Erythroblast (primary cell): ENCODE measurements at regions not wholly inside any gene's neighbourhood (a gene's known extent, or its start where the extent isn't known, plus 50 kb on each side); places are given as distances from the start of the nearest gene placed in this dataset.

Experiments used
- DNase-seq, 2 experiments: peaks; one replicate each; lab custom pipeline; 2025; lab: John Stamatoyannopoulos, UW
- GATA1 ChIP-seq: IDR thresholded peaks from 2 replicates; pipeline ENCODE4 v1.6.1; 2011; ENCODE audit warnings: low read depth, mild to moderate bottlenecking, control low read depth, low read length, moderate library complexity
- POLR2A ChIP-seq: IDR thresholded peaks from 2 replicates; pipeline ENCODE4 v1.6.1; 2011; ENCODE audit warnings: mild to moderate bottlenecking, low read length

DNA sequence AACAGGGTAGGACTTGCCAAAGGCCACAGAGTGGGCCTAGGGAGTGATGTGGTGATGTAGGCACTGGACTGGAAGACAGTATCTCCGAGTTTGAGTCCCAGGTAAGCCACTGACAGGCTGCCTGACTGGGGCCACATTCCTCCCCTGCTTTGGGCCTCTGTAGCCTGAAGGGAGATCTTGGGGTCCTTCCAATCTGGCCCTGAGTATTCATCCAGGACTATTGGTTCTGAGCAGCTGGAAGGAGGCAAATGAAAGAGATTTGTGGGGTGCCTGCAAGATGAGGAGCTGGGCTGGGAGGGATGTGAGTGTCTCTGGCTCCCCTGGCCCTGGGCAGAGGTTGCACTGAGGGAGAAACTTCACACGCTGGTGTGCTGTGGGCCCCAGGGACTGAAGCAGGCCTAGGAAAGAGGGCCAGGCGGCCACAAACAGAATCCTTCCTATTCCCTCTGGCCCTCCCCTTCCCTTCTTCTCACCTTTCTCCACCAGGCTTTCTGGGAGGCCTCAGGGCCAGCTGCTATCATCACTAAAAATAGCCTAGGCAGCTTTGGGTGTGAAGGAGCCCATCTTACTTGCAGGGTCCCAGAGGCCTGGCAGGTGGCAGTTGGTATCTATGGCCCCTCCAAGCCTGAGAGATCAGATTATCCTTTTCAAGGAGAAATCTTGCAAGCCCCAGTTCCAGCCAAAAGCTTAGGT lies 70.1 kb downstream of the PJA1 start:
- TF ChIP-seq GATA1 (no peak), POLR2A (no peak)
- no peak for DNase-seq

DNA sequence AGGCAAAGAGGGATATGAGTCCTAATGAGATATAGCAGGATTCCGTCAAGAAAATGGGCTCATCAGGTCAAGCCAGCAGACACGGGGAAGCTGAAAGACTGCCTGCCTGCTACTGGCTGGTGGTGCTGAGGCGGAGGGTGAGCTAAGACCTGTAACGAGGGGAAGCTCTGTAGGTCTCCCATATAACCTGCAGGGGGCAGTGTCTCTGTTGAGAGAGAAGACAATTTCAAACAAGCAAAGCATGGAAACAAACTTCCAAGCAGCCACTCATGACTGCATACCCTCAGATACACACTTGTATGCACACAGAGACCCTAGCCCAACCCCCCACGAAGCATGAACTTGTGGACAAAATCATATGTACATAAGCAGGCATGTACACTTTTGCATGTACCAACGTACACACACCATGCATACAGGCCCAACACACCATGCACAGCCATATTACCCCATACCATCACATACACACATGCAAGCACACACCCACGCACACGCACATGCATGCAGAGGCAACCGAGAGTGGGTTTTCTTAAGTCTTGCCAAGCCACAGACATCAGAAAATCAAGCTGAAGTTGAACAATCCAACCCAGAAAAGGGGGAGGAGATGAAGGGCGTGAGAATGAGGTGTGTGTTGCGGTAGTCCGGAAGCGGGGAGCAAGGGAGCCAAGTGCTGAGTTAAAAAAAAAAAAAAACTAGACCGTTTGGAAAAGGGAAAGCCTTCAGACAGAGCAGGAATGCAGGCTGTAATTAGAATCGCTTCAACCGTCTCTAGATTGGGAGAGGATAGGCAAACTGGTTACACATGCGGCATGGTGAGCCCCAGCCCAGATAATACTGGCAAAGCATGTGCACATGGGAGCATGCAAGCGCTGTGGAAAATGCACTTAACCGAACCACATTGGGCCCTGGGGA lies 71.0 kb downstream of the PJA1 start:
- TF ChIP-seq GATA1 (no peak), POLR2A (no peak)
- peak; percentile 47 to 59 for DNase-seq

DNA sequence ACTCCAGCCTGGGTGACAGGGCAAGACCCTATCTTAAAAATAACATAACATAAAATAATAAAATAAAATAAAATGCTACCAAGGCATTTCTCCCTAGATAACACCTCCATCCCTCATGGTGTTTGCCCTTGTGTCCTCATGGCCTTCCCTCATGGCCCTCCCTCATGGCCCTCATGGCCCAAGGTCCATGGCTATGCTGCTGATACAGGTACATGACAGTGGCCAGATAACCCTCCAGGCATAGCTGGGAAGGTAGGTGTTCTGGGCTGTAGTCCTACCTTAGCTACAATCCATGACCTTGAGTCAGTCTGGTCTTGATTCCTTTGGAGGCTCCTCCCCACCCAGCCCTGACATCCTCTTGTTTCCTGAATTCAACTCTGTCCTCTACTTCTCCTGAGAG lies 75.2 kb downstream of the PJA1 start:
- TF ChIP-seq GATA1 (no peak), POLR2A (no peak)
- DNase-seq, result no peak

DNA sequence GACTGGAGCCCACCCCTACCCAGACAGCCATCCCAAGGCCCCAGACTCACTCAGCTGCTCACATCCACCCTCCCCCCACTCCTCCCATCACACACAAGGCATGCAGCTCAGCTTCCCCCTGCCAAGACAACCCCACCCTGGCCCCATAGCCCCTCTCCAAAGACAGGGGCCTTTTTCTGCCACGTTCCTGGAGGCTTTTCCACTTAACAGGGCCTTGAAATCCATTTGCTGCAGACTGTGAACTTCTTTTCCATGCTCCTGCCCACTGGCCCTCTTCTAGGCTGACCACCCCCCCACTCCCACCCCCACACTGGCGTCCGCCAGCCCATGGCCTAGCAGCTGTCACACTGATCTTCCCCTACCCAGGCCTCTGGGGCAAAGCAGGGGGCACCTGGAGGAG lies 76.0 kb downstream of the PJA1 start:
- no peak for DNase-seq
- TF ChIP-seq POLR2A, result no peak
- TF ChIP-seq GATA1, result no peak

DNA sequence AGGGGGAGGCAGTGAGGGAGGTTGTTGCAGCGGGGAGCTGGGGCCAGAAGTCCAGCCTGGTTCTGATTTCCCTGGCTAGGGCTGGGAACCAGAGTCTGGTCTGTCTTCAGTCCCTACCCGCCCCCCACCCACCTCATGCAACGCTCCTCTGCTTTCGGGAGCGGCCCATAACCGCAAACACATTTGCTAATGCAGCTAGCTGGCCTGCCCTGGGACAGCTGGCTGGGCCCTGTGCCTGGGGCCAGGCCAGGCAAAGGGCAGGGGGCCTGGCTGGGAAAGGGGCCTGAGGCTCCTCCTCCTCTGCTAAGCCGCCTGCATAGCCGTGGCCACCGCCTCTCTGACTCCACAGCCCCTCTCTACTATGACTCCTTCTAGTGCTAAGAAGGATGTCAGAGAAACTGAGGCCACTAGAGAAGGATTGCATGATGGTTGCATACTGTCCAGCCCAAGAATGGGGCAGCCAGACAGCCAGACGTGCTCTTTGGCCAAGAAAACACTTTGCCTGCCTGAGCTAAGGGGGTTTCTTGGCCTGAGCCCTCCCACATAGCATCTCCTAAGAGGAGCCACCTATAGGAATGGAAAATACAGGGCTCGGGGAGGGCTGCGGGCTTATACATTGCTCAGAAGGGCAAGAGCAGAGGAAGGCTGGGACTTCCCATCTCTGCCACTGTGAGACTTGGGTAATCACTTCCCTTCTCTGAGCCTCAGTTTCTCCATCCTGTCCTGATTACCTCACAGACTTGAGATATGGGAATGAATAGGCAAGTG lies 76.9 kb downstream of the PJA1 start:
- DNase-seq, result no peak
- TF ChIP-seq GATA1, result no peak
- no peak for TF ChIP-seq POLR2A

DNA sequence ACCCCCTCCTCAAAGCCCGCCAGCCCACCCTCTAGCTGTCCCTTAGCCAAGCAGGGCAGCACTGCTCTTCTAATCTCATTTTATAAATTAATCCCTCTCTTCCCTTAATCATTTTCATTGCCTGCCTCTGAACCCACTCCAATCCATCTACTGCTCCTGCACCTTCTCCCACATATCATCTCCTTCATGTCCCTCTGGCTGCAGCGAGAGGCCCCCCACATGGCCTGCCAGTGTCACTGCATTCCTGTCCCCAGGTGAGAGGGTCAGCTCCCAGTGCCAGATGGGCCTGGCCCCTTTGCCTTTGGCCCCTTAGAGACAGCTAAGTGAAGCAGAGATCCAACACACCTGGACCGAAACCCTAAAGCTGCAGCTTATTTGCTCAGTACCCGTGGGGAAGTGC lies 79.4 kb downstream of the PJA1 start:
- TF ChIP-seq POLR2A (no peak), GATA1 (no peak)
- DNase-seq, result no peak

DNA sequence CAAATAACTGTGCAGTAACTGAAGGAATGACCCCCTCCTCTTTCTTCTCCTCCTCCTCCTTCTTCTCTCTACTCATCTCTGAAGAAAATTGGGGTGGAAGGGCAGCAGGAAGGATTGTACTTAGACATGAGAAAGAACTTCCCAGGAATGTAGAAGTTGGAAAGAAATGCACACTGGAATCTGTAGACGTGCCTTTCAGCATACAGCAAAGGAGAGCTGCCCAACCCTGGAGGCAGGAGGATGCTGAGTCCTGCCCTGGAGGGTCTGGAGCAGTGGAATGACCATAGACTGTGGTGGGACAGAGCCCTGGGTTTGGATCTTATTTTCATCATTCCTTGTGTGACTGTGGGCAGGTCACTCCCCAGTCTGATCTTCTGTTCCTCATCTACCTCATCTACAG lies 80.1 kb downstream of the PJA1 start:
- TF ChIP-seq POLR2A, result no peak
- TF ChIP-seq GATA1, result no peak
- DNase-seq, result no peak

DNA sequence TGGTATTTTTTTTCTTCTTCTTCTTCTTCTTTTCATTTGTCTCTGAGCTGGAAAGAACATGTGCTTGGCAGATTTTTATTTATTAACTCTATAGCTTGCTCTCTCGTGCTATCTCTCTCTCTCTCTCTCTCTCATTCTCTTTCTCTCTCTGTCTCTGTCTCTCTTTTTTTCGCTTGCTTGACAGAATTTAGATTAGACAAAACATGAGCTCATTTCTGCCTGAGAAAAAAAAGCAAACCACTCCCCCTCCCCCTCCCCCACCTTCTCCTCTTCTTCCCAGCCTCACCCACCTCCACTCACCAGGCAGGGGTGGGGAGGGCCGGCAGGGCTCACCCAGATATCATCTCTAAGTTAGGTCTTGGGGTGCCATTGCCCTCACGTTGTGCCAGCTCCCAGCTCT lies 81.5 kb downstream of the PJA1 start:
- no peak for TF ChIP-seq POLR2A
- no peak for TF ChIP-seq GATA1
- DNase-seq, result no peak

DNA sequence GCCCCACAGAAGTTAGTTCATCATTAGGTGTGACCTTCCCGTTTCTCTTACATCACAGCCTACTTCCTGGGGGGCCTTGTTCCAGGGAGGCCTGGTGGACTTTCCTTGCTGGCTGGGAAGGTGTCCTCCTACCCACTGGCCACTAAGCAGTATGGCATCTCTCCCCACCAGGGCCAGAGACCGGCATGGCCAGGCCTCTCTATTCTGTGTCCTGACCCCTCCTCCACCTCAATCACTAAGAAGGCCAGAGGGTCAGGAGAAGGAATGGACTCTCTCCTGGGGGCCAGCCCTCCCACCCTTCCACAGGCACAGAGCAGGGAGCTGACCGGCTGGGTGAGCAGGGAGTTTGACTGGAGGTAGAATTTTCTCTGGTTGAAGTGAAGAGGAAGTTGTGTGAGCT lies 81.9 kb downstream of the PJA1 start:
- TF ChIP-seq POLR2A, result no peak
- TF ChIP-seq GATA1, result no peak
- DNase-seq, result no peak

DNA sequence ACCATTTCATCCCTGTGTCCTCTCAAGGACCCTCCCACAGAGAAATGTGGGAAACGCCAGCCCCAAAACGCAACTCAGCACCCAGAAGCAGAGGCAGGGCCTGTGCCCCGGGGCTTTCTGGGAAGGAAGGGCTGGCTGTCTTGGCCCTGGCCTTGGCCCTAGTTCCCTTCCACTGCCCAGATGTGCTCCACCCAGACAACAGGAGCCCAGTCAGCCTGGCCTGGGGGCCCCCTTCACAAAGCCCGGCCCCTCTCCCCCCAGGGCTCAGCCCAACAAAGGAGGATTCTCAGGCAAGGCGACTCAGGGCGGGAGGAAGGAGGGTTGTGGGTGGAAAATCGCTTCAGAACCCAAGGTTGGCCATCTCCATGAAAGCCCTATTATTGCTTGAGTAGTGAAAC lies 82.5 kb downstream of the PJA1 start:
- TF ChIP-seq POLR2A, result no peak
- no peak for TF ChIP-seq GATA1
- no peak for DNase-seq

DNA sequence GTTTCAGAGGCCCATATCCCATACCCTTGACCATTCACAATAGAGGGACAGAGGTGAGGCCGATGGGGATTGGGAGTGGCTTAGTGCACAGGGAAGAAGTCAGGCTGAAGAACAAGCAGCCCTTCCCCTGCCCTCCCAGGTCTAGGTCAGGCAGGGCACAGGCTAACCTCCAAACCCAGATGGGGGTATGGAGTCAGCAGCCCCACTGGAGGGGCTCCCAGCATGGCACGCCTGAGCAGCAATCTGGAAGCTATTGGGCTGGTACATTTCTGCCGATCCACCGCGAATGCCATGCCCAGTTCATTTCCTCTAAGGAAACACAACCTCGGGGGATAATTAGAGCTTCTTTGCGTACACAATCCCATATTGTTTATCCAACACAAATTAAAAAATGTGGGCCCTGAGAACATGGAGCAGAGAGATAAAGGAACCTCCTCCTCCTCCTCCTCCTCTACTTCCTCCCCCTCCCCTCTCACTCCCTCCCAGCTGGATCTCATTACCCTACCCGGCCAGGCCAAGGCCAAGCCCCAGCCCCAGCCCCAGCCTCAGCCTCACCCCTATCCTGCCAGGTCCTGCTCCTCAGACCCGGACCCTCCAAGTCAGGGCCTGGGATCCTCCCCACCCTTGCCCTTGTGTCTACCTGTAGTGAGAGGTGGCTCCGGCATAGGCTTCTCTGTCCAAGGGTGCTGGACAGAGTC lies 83.0 kb downstream of the PJA1 start:
- TF ChIP-seq GATA1 (no peak), POLR2A (no peak)
- no peak for DNase-seq

DNA sequence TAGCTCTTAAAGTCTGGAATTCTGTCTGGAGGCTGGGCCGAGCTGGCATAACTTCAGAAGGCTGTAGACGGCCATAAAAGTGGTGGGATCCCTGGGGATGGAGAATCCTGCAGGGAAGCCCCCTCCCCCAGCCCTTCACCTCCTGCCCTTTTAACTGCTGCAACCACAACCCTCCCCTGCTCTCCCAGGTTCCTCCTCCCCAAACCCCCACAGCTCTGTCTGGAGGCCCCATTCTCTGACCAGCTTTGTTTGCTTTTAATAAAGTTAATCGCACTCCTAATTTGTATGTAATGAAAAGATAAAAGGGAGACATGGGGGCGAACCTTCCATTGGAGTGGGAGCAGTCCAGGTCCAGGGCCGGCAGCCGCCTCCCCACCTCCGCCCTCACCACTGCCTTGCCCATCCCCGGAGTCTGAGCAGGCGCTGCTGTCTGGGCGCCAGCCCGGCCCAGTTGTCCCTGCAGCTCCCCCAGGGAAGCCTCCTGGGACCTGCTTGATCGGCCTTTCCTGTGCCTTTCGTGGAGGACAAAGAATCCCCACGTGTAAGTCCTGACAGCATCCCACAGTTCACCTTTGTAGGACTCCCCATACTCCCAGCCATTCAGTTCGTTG lies 84.3 kb downstream of the PJA1 start:
- no peak for DNase-seq
- TF ChIP-seq POLR2A, result no peak
- TF ChIP-seq GATA1, result no peak

DNA sequence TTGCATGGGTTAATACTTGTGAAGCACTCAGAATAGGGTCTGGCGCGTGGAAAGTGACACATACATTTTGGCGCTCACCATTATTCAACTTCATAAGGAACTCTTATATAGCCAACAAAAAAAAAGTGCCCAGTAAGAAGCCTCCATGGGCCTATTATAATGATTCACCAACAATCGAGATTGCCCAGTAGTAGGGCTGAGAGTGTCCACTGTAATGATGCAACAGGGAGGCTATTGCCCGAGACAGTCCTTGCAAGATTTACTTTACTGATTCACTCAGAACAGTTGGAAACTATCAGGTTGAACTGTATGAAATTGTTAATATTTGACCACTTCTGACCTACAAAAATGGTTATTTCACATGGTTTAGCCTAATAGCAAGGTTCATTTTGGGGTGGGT lies 86.0 kb downstream of the PJA1 start:
- DNase-seq, result no peak
- no peak for TF ChIP-seq GATA1
- no peak for TF ChIP-seq POLR2A

DNA sequence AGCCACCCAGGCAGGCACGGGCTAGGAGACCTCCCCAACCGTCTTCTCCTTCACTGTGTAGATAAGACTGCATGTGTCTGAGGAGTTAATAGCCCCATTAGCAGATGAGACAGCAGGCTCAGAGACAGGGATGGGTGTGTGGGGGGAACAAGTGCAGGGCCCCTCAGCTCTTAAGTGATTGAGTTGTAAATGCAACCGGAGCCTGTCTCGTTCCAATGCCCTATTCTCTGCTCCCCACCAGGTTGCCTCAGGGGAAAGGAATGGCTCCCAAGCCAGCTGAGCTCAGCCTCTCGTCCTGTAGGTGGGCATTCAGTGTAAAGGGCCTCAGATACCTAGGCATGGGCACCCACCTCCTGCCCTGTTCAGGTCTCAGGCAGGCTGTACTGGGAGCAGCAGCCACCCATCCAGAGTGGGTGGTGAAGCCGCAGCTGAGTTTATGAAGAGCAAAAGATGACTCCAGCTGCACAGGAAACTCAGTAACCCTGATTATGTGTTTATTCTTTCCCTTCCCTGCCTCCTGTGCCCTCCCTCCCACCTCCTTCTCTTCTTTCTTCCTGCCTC lies 87.3 kb downstream of the PJA1 start:
- no peak for TF ChIP-seq POLR2A
- no peak for TF ChIP-seq GATA1

More for the DNA sequence above, 87.3 kb downstream of the PJA1 start:
- peak; percentile 3 to 59 for DNase-seq
